Liver (tissue), 8 donors: ENCODE measurements at regions not wholly inside any gene's neighbourhood (a gene's known extent, or its start where the extent isn't known, plus 50 kb on each side); places are given as distances from the start of the nearest gene placed in this dataset.

Source experiments
- DNase-seq: peaks from one replicate; pipeline ENCODE4 v3.0.0-alpha.2; 2017; ENCODE audit warnings: low spot score
- H3K27ac ChIP-seq, 2 donors: one replicate each; pipeline ENCODE4 v1.7.0; 2013; ENCODE audit warnings: inconsistent platforms in 2 of 2, low read length in 2 of 2, control low read depth in 1 of 2, low read depth in 1 of 2, mild to moderate bottlenecking in 1 of 2
- H3K27me3 ChIP-seq, 4 donors: one replicate each; pipeline versions ENCODE4 v1.6.1 to v1.7.0; 2013; ENCODE audit warnings: low read length in 3 of 4, inconsistent platforms in 1 of 4, mild to moderate bottlenecking in 1 of 4, moderate library complexity in 1 of 4; ENCODE audit not compliant: control insufficient read depth in 4 of 4, insufficient read depth in 4 of 4
- H3K36me3 ChIP-seq, 4 donors: one replicate each; pipeline versions ENCODE4 v1.6.1 to v1.7.0; 2013; ENCODE audit warnings: low read length in 3 of 4, mild to moderate bottlenecking in 3 of 4, low read depth in 1 of 4, moderate library complexity in 1 of 4; ENCODE audit not compliant: control insufficient read depth in 4 of 4, insufficient read depth in 3 of 4
- H3K4me1 ChIP-seq, 4 donors: one replicate each; pipeline versions ENCODE4 v1.6.1 to v1.7.0; 2013; ENCODE audit warnings: low read length in 3 of 4, mild to moderate bottlenecking in 3 of 4, moderate library complexity in 1 of 4; ENCODE audit not compliant: control insufficient read depth in 4 of 4, insufficient read depth in 4 of 4
- H3K4me3 ChIP-seq, 3 donors: one replicate each; pipeline versions ENCODE4 v1.6.1 to v1.7.0; 2013; ENCODE audit warnings: low read length in 3 of 3, control low read depth in 1 of 3, low read depth in 1 of 3, mild to moderate bottlenecking in 1 of 3
- H3K9ac ChIP-seq, 2 donors: one replicate each; pipeline ENCODE4 v1.7.0; 2013; ENCODE audit warnings: low read length in 2 of 2, mild to moderate bottlenecking in 2 of 2, moderate library complexity in 2 of 2, control low read depth in 1 of 2, low read depth in 1 of 2
- H3K9me3 ChIP-seq, 4 donors: one replicate each; pipeline versions ENCODE4 v1.6.1 to v1.7.0; 2013; ENCODE audit warnings: low read length in 3 of 4; ENCODE audit not compliant: control insufficient read depth in 4 of 4
- EGR1 ChIP-seq, 2 donors: IDR thresholded peaks; 2 replicates each; pipeline ENCODE4 v1.6.1; 2016 to 2018; ENCODE audit warnings: antibody characterized with exemption in 2 of 2, low read depth in 2 of 2
- FOXA2 ChIP-seq: IDR thresholded peaks from 2 replicates; pipeline ENCODE4 v1.6.1; 2016; ENCODE audit warnings: antibody characterized with exemption
- GABPA ChIP-seq, 2 donors: IDR thresholded peaks in 1 of 2; conservative IDR thresholded peaks in 1 of 2; 2 replicates each; pipeline ENCODE4 v1.6.1; 2016; ENCODE audit warnings: antibody characterized with exemption in 2 of 2, mild to moderate bottlenecking in 1 of 2, moderate library complexity in 1 of 2
- HNF4G ChIP-seq: IDR thresholded peaks from 2 replicates; pipeline ENCODE4 v1.6.1; 2016; ENCODE audit warnings: antibody characterized with exemption
- JUND ChIP-seq, 2 donors: IDR thresholded peaks; 2 replicates each; pipeline ENCODE4 v1.6.1; 2016; ENCODE audit warnings: antibody characterized with exemption in 2 of 2
- NR2F2 ChIP-seq: IDR thresholded peaks from 2 replicates; pipeline ENCODE4 v1.6.1; 2016; ENCODE audit warnings: antibody characterized with exemption
- SP1 ChIP-seq: IDR thresholded peaks from 2 replicates; pipeline ENCODE4 v1.6.1; 2018; ENCODE audit warnings: antibody characterized with exemption, mild to moderate bottlenecking
- YY1 ChIP-seq: IDR thresholded peaks from 2 replicates; pipeline ENCODE4 v1.6.1; 2016; ENCODE audit warnings: antibody characterized with exemption, mild to moderate bottlenecking
- WGBS: extraction: QIAGEN DNeasy Blood & Tissue Kit; methylation state at CpG from one replicate; pipeline ENCODE4 v1.1.7; 2013; 5-methylcytosine and 5-hydroxymethylcytosine counted together
- TF ChIP-seq, protein P1 (sequence below): IDR thresholded peaks from 2 replicates; pipeline ENCODE4 v1.6.1; 2016; ENCODE audit warnings: antibody characterized with exemption, mild to moderate bottlenecking
- TF ChIP-seq, protein P2 (sequence below): IDR thresholded peaks from 2 replicates; pipeline ENCODE4 v1.6.1; 2016; ENCODE audit warnings: antibody characterized with exemption
- TF ChIP-seq, protein P3 (sequence below): IDR thresholded peaks from 2 replicates; pipeline ENCODE4 v1.6.1; 2016; ENCODE audit warnings: antibody characterized with exemption
- TF ChIP-seq, protein P4 (sequence below): fragments of 150-350 bp; IDR thresholded peaks from 2 replicates; pipeline ENCODE4 v1.5.1; 2017; ENCODE audit warnings: improper control_type of control experiment, low read depth, low read length; ENCODE audit not compliant: missing input control
- TF ChIP-seq, protein P5 (sequence below): IDR thresholded peaks from 2 replicates; pipeline ENCODE4 v1.6.1; 2016; ENCODE audit warnings: antibody characterized with exemption
- donor health status: healthy.
- donor health status: healthy.
- donor health status: healthy.
- donor health status: healthy.
- donor health status: healthy.

DNA sequence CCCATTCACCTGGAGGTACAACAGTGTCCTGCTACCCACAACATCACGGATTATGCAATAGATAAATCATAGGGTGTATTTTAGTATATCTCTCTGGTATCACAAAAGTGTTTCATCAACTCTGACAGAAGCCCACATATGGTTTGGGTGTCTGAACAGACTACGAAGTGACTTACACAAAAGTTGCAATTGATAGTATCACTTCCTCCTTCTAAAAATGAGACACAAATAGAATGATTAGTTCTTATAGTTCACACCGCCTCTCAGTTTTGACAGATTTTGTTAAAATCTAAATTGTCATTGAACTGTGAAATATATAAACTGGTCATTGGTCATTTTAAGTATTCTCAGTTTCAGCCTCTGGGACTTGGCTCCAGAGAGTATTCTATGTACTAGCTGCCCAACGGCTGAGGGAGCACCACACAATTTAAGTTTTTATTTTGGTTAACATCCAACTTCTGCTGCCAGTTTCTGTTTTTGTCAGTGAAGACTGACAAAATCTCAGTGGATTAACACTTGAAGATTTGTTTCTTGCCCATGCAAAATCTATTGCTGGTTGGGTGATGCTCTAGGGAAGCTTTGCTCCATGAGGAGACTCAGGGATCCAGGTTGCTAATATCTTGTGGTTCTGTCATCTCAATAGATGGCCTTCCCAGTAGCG is 113.8 kb upstream of the PUDP start:
- Histone ChIP-seq H3K4me1 (no peaks in the 10 kb centered on the region), H3K27ac (no peak overlapping the region), H3K9me3 (no peaks in the 10 kb centered on the region), H3K4me3 (no peak overlapping the region), H3K36me3 (peaks cover 0 to 9% (median 3%) of the 10 kb centered on the region in 4 donors), H3K27me3 (no peaks in the 10 kb centered on the region), H3K9ac (no peak overlapping the region)
- DNase-seq: no peak
- TF ChIP-seq EGR1 (IDR thresholded peaks at IDR 0.05; ENCODE audit: low read depth in 2 of 2): no peak
- no peak for TF ChIP-seq SP1
- no peak for TF ChIP-seq FOXA2
- no peak for TF ChIP-seq GABPA (IDR thresholded peaks at IDR 0.05 in 1 of 2, conservative IDR thresholded peaks at IDR 0.05 in 1 of 2)
- TF ChIP-seq JUND (IDR thresholded peaks at IDR 0.05): no peak
- TF ChIP-seq, protein P1, sequence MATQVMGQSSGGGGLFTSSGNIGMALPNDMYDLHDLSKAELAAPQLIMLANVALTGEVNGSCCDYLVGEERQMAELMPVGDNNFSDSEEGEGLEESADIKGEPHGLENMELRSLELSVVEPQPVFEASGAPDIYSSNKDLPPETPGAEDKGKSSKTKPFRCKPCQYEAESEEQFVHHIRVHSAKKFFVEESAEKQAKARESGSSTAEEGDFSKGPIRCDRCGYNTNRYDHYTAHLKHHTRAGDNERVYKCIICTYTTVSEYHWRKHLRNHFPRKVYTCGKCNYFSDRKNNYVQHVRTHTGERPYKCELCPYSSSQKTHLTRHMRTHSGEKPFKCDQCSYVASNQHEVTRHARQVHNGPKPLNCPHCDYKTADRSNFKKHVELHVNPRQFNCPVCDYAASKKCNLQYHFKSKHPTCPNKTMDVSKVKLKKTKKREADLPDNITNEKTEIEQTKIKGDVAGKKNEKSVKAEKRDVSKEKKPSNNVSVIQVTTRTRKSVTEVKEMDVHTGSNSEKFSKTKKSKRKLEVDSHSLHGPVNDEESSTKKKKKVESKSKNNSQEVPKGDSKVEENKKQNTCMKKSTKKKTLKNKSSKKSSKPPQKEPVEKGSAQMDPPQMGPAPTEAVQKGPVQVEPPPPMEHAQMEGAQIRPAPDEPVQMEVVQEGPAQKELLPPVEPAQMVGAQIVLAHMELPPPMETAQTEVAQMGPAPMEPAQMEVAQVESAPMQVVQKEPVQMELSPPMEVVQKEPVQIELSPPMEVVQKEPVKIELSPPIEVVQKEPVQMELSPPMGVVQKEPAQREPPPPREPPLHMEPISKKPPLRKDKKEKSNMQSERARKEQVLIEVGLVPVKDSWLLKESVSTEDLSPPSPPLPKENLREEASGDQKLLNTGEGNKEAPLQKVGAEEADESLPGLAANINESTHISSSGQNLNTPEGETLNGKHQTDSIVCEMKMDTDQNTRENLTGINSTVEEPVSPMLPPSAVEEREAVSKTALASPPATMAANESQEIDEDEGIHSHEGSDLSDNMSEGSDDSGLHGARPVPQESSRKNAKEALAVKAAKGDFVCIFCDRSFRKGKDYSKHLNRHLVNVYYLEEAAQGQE: no peak
- no peak for TF ChIP-seq NR2F2
- 86% methylated on average over 5 of the region's 5 CpGs for WGBS

DNA sequence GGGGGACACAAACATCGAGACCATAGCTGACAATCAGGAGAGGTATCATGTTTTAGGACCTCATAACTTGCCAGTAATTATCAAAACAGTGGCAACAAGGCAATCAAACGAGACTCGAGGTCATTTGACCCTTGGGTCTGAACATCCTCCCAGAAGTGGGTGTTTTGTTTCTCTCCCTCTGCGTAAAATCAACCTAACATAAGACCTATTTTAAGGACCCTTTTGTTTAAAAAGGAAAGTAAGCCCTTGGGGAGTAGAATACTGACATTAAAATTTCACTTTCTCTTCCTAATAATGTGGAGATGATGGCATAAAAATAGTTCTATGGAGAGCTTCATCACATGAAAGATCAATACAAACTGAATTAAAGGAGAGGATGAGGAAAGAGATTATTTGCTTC is 106.2 kb upstream of the PUDP start:
- TF ChIP-seq, protein P2, sequence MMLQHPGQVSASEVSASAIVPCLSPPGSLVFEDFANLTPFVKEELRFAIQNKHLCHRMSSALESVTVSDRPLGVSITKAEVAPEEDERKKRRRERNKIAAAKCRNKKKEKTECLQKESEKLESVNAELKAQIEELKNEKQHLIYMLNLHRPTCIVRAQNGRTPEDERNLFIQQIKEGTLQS: no peak
- TF ChIP-seq GABPA (IDR thresholded peaks at IDR 0.05 in 1 of 2, conservative IDR thresholded peaks at IDR 0.05 in 1 of 2) (no peak), EGR1 (IDR thresholded peaks at IDR 0.05; ENCODE audit: low read depth in 2 of 2) (no peak), YY1 (no peak), FOXA2 (no peak), HNF4G (no peak), SP1 (no peak)
- TF ChIP-seq, protein P3, sequence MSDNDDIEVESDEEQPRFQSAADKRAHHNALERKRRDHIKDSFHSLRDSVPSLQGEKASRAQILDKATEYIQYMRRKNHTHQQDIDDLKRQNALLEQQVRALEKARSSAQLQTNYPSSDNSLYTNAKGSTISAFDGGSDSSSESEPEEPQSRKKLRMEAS: no peak
- TF ChIP-seq, protein P1: no peak
- TF ChIP-seq, protein P4, sequence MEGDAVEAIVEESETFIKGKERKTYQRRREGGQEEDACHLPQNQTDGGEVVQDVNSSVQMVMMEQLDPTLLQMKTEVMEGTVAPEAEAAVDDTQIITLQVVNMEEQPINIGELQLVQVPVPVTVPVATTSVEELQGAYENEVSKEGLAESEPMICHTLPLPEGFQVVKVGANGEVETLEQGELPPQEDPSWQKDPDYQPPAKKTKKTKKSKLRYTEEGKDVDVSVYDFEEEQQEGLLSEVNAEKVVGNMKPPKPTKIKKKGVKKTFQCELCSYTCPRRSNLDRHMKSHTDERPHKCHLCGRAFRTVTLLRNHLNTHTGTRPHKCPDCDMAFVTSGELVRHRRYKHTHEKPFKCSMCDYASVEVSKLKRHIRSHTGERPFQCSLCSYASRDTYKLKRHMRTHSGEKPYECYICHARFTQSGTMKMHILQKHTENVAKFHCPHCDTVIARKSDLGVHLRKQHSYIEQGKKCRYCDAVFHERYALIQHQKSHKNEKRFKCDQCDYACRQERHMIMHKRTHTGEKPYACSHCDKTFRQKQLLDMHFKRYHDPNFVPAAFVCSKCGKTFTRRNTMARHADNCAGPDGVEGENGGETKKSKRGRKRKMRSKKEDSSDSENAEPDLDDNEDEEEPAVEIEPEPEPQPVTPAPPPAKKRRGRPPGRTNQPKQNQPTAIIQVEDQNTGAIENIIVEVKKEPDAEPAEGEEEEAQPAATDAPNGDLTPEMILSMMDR: no peak
- TF ChIP-seq, protein P5, sequence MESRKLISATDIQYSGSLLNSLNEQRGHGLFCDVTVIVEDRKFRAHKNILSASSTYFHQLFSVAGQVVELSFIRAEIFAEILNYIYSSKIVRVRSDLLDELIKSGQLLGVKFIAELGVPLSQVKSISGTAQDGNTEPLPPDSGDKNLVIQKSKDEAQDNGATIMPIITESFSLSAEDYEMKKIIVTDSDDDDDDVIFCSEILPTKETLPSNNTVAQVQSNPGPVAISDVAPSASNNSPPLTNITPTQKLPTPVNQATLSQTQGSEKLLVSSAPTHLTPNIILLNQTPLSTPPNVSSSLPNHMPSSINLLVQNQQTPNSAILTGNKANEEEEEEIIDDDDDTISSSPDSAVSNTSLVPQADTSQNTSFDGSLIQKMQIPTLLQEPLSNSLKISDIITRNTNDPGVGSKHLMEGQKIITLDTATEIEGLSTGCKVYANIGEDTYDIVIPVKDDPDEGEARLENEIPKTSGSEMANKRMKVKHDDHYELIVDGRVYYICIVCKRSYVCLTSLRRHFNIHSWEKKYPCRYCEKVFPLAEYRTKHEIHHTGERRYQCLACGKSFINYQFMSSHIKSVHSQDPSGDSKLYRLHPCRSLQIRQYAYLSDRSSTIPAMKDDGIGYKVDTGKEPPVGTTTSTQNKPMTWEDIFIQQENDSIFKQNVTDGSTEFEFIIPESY: no peak
- Histone ChIP-seq H3K27ac (no peak overlapping the region), H3K9me3 (peaks cover 0 to 4% (median 2%) of the 10 kb centered on the region in 4 donors), H3K27me3 (no peaks in the 10 kb centered on the region), H3K4me1 (peaks cover 0 to 9% (median 3%) of the 10 kb centered on the region in 4 donors), H3K4me3 (no peak overlapping the region), H3K36me3 (peaks cover 0 to 4% (median 2%) of the 10 kb centered on the region in 4 donors), H3K9ac (no peak overlapping the region)
- 93% methylated on average over 4 of the region's 4 CpGs for WGBS
- no peak for DNase-seq
